Spleen (tissue), 7 donors: ENCODE measurements at regions not wholly inside any gene's neighbourhood (a gene's known extent, or its start where the extent isn't known, plus 50 kb on each side); places are given as distances from the start of the nearest gene placed in this dataset.

Experiments used
- POLR2A ChIP-seq, 3 donors: fragments of 450-650 bp; IDR thresholded peaks; one replicate each; pipeline ENCODE4 v1.5.1; 2017; ENCODE audit warnings: antibody characterized with exemption in 3 of 3, mild to moderate bottlenecking in 1 of 3
- POLR2AphosphoS5 ChIP-seq, 3 donors: sonication (generic); formaldehyde crosslinking; IDR thresholded peaks; one replicate each; pipeline ENCODE4 v1.5.1; 2017; ENCODE audit warnings: antibody characterized with exemption in 3 of 3
- TF ChIP-seq, protein P1 (sequence below), 11 experiments: fragments of 200-600 bp in 7 of 11; fragments of 450-650 bp in 4 of 11; sonication (generic) in 4 of 11; IDR thresholded peaks in 8 of 11; conservative IDR thresholded peaks in 3 of 11; 1 replicate in 7 of 11; 2 replicates in 4 of 11; pipeline versions ENCODE4 v1.4.0 to v1.8.0; 2016 to 2021; ENCODE audit warnings: antibody characterized with exemption in 11 of 11, inconsistent platforms in 4 of 11, mild to moderate bottlenecking in 1 of 11
- donor health status: DM: no; HTN: no; CAD: no; lungs with moderate emphysema.
- donor health status: DM: no; HTN: no; CAD: no.
- donor health status: DM: no; HTN: no; CAD: no.

DNA sequence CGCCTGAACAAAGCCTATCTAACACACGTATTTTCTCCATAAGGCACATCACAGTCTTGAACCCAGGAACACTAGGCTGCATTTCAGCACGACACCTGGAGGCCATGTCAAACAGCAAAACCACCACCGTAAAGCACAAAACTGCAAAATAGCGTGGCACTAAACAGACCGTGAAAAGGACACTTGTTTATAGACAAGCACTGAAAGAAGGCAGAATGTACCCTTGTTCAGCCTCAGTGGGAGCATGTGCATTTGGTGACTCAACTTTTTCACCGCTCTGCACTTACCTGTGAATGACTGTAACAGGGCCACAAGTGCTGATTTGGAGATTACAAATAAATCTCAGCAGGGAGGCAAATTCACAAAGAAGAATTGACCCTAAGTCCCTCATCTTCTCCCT lies 80.8 kb downstream of the ISG20 start:
- TF ChIP-seq, protein P1, sequence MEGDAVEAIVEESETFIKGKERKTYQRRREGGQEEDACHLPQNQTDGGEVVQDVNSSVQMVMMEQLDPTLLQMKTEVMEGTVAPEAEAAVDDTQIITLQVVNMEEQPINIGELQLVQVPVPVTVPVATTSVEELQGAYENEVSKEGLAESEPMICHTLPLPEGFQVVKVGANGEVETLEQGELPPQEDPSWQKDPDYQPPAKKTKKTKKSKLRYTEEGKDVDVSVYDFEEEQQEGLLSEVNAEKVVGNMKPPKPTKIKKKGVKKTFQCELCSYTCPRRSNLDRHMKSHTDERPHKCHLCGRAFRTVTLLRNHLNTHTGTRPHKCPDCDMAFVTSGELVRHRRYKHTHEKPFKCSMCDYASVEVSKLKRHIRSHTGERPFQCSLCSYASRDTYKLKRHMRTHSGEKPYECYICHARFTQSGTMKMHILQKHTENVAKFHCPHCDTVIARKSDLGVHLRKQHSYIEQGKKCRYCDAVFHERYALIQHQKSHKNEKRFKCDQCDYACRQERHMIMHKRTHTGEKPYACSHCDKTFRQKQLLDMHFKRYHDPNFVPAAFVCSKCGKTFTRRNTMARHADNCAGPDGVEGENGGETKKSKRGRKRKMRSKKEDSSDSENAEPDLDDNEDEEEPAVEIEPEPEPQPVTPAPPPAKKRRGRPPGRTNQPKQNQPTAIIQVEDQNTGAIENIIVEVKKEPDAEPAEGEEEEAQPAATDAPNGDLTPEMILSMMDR (IDR thresholded peaks at IDR 0.05 in 8 of 11, conservative IDR thresholded peaks at IDR 0.05 in 3 of 11), result no peak
- TF ChIP-seq POLR2AphosphoS5 (IDR thresholded peaks at IDR 0.05) (no peak), POLR2A (IDR thresholded peaks at IDR 0.05) (no peak)
